Neural cell (in vitro differentiated cells): ENCODE measurements at regions not wholly inside any gene's neighbourhood (a gene's known extent, or its start where the extent isn't known, plus 50 kb on each side); places are given as distances from the start of the nearest gene placed in this dataset.

Experiments used
- CTCF ChIP-seq: fragments of 450-650 bp; IDR thresholded peaks from 2 replicates; pipeline ENCODE4 v1.5.1; 2014; ENCODE audit warnings: antibody characterized with exemption, mild to moderate bottlenecking, moderate library complexity; ENCODE audit not compliant: poor library complexity, severe bottlenecking
- EP300 ChIP-seq: fragments of 450-650 bp; conservative IDR thresholded peaks from 2 replicates; pipeline ENCODE4 v1.6.1; 2014; ENCODE audit warnings: antibody characterized with exemption, mild to moderate bottlenecking, moderate library complexity; ENCODE audit not compliant: poor library complexity, severe bottlenecking
- EZH2 ChIP-seq: fragments of 200-600, 300-800 bp; shearing (Covaris generic), sonication (generic); IDR thresholded peaks from 2 replicates; pipeline ENCODE4 v1.6.1; 2014; ENCODE audit warnings: antibody characterized with exemption, low read length, borderline replicate concordance, mild to moderate bottlenecking; ENCODE audit not compliant: insufficient read depth, poor library complexity, severe bottlenecking
- POLR2AphosphoS5 ChIP-seq: IDR thresholded peaks from 2 replicates; pipeline ENCODE4 v1.6.1; 2012
- RAD21 ChIP-seq: fragments of 450-650 bp; conservative IDR thresholded peaks from 2 replicates; pipeline ENCODE4 v1.6.1; 2014; ENCODE audit warnings: antibody characterized with exemption, mild to moderate bottlenecking, moderate library complexity

GRCh38 chr6:97557355-97557754, 274.3 kb upstream of the MMS22L start:
- TF ChIP-seq EZH2: no peak
- TF ChIP-seq CTCF: no peak
- TF ChIP-seq RAD21: no peak
- TF ChIP-seq EP300: no peak
- TF ChIP-seq POLR2AphosphoS5: no peak
